Hepatocyte (in vitro differentiated cells): ENCODE measurements at regions not wholly inside any gene's neighbourhood (a gene's known extent, or its start where the extent isn't known, plus 50 kb on each side); places are given as distances from the start of the nearest gene placed in this dataset.

Experiments
- CTCF ChIP-seq: fragments of 200-600 bp; sonication (generic); IDR thresholded peaks from 2 replicates; pipeline ENCODE4 v1.5.1; 2016; ENCODE audit warnings: antibody characterized with exemption, mild to moderate bottlenecking; ENCODE audit not compliant: poor library complexity
- EZH2 ChIP-seq: fragments of 200-600 bp; sonication (generic); IDR thresholded peaks from 2 replicates; pipeline ENCODE4 v1.6.1; 2016; ENCODE audit warnings: antibody characterized with exemption, mild to moderate bottlenecking, borderline replicate concordance
- EZH2phosphoT487 ChIP-seq: fragments of 200-600 bp; sonication (generic); IDR thresholded peaks from one replicate; pipeline ENCODE4 v1.6.1; 2018; ENCODE audit warnings: antibody characterized with exemption, mild to moderate bottlenecking, low read depth, moderate library complexity; ENCODE audit not compliant: unreplicated experiment, severe bottlenecking

GRCh38 chr13:111488486-111489132 is 168.2 kb downstream of the TEX29 start:
- TF ChIP-seq CTCF (no peak), EZH2 (no peak), EZH2phosphoT487 (no peak)
